MM.1S (cell line): ENCODE measurements at regions not wholly inside any gene's neighbourhood (a gene's known extent, or its start where the extent isn't known, plus 50 kb on each side); places are given as distances from the start of the nearest gene placed in this dataset.

ENCODE experiments used
- DNase-seq: peaks from one replicate; pipeline ENCODE4 v3.0.0-alpha.2; 2015
- H2AFZ ChIP-seq: fragments of 300-600 bp; sonication (generic); 2 replicates; pipeline ENCODE4 v1.6.0; 2016; ENCODE audit warnings: antibody characterized with exemption, low read length
- H3F3A ChIP-seq: fragments of 300-600 bp; sonication (generic); 2 replicates; pipeline ENCODE4 v1.6.1; 2016; ENCODE audit warnings: mild to moderate bottlenecking, antibody characterized with exemption, low read length, moderate library complexity, mixed read lengths; ENCODE audit not compliant: insufficient read depth
- H3K27ac ChIP-seq: fragments of 300-600 bp; sonication (generic); 2 replicates; pipeline ENCODE4 v1.5.1; 2016; ENCODE audit warnings: mild to moderate bottlenecking, low read length
- H3K27me3 ChIP-seq: fragments of 300-600 bp; sonication (generic); replicated peaks from 2 replicates; pipeline ENCODE4 v1.6.0; 2016; ENCODE audit warnings: low read length; ENCODE audit not compliant: insufficient read depth
- H3K36me3 ChIP-seq: fragments of 300-600 bp; sonication (generic); replicated peaks from 2 replicates; pipeline ENCODE4 v1.6.1; 2016; ENCODE audit warnings: mild to moderate bottlenecking, low read length, mixed read lengths; ENCODE audit not compliant: insufficient read depth
- H3K4me1 ChIP-seq: fragments of 300-600 bp; sonication (generic); 2 replicates; pipeline ENCODE4 v1.6.1; 2016; ENCODE audit warnings: low read length, mixed read lengths
- H3K4me2 ChIP-seq: fragments of 300-600 bp; sonication (generic); 2 replicates; pipeline ENCODE4 v1.6.0; 2016; ENCODE audit warnings: low read depth, low read length
- H3K4me3 ChIP-seq: fragments of 300-600 bp; sonication (generic); 2 replicates; pipeline ENCODE4 v1.5.1; 2016; ENCODE audit warnings: low read length, mixed read lengths
- H3K79me2 ChIP-seq: fragments of 300-600 bp; sonication (generic); 2 replicates; pipeline ENCODE4 v1.6.1; 2016; ENCODE audit warnings: mixed run types, low read length, mixed read lengths
- H3K9ac ChIP-seq: fragments of 300-600 bp; sonication (generic); 2 replicates; pipeline ENCODE4 v1.6.1; 2016; ENCODE audit warnings: low read length, mixed read lengths
- H3K9me2 ChIP-seq: fragments of 300-600 bp; sonication (generic); replicated peaks from 2 replicates; pipeline ENCODE4 v1.6.1; 2016; ENCODE audit warnings: mild to moderate bottlenecking, low read length, mixed read lengths; ENCODE audit not compliant: insufficient read depth
- H3K9me3 ChIP-seq: fragments of 300-600 bp; sonication (generic); replicated peaks from 2 replicates; pipeline ENCODE4 v1.6.1; 2016; ENCODE audit warnings: mild to moderate bottlenecking, low read length, mixed read lengths; ENCODE audit not compliant: insufficient read depth
- H4K20me1 ChIP-seq: fragments of 300-600 bp; sonication (generic); 2 replicates; pipeline ENCODE4 v1.6.1; 2016; ENCODE audit warnings: mild to moderate bottlenecking, low read length, moderate library complexity, mixed read lengths; ENCODE audit not compliant: insufficient read depth
- CTCF ChIP-seq: fragments of 300-600 bp; sonication (generic); IDR thresholded peaks from 2 replicates; pipeline ENCODE4 v1.5.1; 2016; ENCODE audit warnings: antibody characterized with exemption, low read length, mixed read lengths
- EZH2 ChIP-seq: fragments of 300-600 bp; sonication (generic); optimal IDR thresholded peaks from 2 replicates; pipeline ENCODE3; 2017; ENCODE audit warnings: low read depth, mild to moderate bottlenecking, antibody characterized with exemption, low read length, mixed read lengths
- EZH2phosphoT487 ChIP-seq: fragments of 300-600 bp; sonication (generic); IDR thresholded peaks from 2 replicates; pipeline ENCODE4 v1.6.1; 2018; ENCODE audit warnings: antibody characterized with exemption, low read length

DNA sequence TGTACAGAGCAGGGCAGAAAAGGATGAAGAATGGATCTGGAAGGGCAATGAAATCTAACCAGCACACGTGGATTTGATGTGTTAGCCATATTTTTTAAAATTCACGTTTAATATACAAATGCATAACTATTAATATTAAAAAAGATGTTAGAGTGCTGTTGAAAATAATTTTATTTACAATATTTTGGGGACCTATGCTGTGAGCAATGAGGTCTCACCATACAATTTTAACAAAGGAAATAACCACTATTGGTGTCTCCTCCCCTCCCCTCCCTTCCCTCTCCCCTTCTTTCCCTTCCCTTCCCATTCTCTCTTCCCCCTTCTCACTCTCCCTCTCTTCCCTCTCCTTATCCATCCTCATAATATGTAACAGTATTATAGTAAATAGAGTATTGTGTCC is 64.2 kb upstream of the GPR139 start:
- no peak overlapping the region for H3K9ac ChIP-seq
- H3K4me2 ChIP-seq, result no peak overlapping the region
- H3K4me3 ChIP-seq, result no peak overlapping the region
- H2AFZ ChIP-seq, result no peak overlapping the region
- no peak overlapping the region for H3K27ac ChIP-seq
- no peaks in the 10 kb centered on the region for H4K20me1 ChIP-seq
- H3K36me3 ChIP-seq, result no peaks in the 10 kb centered on the region
- no peak for DNase-seq
- no peaks in the 10 kb centered on the region for H3K9me3 ChIP-seq
- no peaks in the 10 kb centered on the region for H3K4me1 ChIP-seq
- H3F3A ChIP-seq, result no peaks in the 10 kb centered on the region
- no peaks in the 10 kb centered on the region for H3K9me2 ChIP-seq
- no peaks in the 10 kb centered on the region for H3K79me2 ChIP-seq
- TF ChIP-seq EZH2 (no peak), EZH2phosphoT487 (no peak), CTCF (no peak)
- H3K27me3 ChIP-seq, result no peaks in the 10 kb centered on the region

DNA sequence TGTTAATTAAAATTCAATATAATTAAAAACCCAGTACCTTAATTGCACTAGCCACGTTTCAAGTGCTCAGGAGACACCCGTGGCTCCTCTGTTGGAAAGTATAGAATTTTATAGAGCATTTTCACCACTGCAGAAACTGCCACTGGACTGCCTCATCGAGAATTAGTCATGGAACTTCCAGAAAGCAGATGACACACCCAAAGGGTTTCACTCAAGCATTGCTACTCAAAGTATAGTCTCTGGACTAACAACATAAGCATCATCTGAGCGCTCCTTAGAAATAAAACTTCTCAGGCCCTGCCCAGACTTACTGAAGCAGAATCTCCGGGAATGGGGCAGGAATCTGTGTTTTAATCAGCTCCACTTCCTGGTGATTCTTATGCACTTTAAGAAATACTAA is 63.5 kb upstream of the GPR139 start:
- Histone ChIP-seq H3K27me3 (no peaks in the 10 kb centered on the region), H3K9me2 (no peaks in the 10 kb centered on the region), H2AFZ (no peak overlapping the region), H3K4me3 (no peak overlapping the region), H3K27ac (no peak overlapping the region), H3K4me1 (no peaks in the 10 kb centered on the region), H3K36me3 (no peaks in the 10 kb centered on the region), H3K79me2 (no peaks in the 10 kb centered on the region), H3K4me2 (no peak overlapping the region), H3K9me3 (no peaks in the 10 kb centered on the region), H3K9ac (no peak overlapping the region), H4K20me1 (no peaks in the 10 kb centered on the region), H3F3A (no peaks in the 10 kb centered on the region)
- no peak for TF ChIP-seq EZH2
- no peak for TF ChIP-seq EZH2phosphoT487
- TF ChIP-seq CTCF, result no peak
- no peak for DNase-seq

DNA sequence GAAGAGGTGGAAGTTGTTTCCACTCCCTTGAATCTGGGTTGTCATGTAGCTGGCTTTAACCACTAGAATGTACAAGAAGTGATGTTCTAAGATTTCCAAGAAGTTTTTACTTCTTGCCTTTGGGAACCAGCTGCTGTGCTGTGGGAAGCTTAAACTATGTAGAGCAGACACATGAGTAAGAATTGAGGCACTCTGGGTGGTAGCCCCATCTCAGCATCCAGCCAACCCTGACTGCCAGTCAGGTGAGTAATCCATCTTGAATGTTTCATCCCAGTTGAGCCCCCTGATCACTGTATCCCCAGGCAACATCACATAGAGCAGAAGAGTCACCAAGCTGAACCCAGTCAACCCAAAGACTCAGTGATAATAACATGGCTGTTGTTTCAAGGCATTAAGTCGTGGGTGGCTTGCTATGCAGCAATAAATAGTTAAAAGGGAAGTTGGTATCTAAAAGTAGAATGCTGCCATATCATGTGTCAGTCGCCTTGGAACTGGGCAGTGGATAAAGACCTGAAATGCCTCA is 62.8 kb upstream of the GPR139 start:
- H3K27ac ChIP-seq, result no peak overlapping the region
- no peak overlapping the region for H2AFZ ChIP-seq
- H3K4me2 ChIP-seq, result no peak overlapping the region
- H3K36me3 ChIP-seq, result no peaks in the 10 kb centered on the region
- no peak for TF ChIP-seq EZH2phosphoT487
- no peak for TF ChIP-seq EZH2
- TF ChIP-seq CTCF, result no peak
- no peak overlapping the region for H3K9ac ChIP-seq
- H3F3A ChIP-seq, result no peaks in the 10 kb centered on the region
- no peaks in the 10 kb centered on the region for H3K4me1 ChIP-seq
- no peaks in the 10 kb centered on the region for H3K9me2 ChIP-seq
- H3K9me3 ChIP-seq, result no peaks in the 10 kb centered on the region
- no peak overlapping the region for H3K4me3 ChIP-seq
- no peak for DNase-seq
- H3K27me3 ChIP-seq, result no peaks in the 10 kb centered on the region
- H3K79me2 ChIP-seq, result no peaks in the 10 kb centered on the region
- no peaks in the 10 kb centered on the region for H4K20me1 ChIP-seq

- Histone ChIP-seq H3K4me2 (no peak overlapping the region), H3K79me2 (no peaks in the 10 kb centered on the region), H3K4me1 (no peaks in the 10 kb centered on the region), H2AFZ (no peak overlapping the region), H3K27ac (no peak overlapping the region), H3K4me3 (no peak overlapping the region), H3K36me3 (no peaks in the 10 kb centered on the region), H4K20me1 (no peaks in the 10 kb centered on the region), H3F3A (no peaks in the 10 kb centered on the region), H3K27me3 (no peaks in the 10 kb centered on the region), H3K9me3 (no peaks in the 10 kb centered on the region), H3K9ac (no peak overlapping the region), H3K9me2 (no peaks in the 10 kb centered on the region)
- no peak for DNase-seq
- no peak for TF ChIP-seq EZH2
- TF ChIP-seq EZH2phosphoT487, result no peak
- no peak for TF ChIP-seq CTCF
Observed at GRCh38 chr16:20129375-20129774, 55.7 kb upstream of the GPR139 start.
